Left forelimb (tissue), 1 donor: ENCODE measurements at regions not wholly inside any gene's neighbourhood (a gene's known extent, or its start where the extent isn't known, plus 50 kb on each side); places are given as distances from the start of the nearest gene placed in this dataset.

Experiments used
- DNase-seq: peaks from one replicate; pipeline ENCODE4 v3.0.0-alpha.2; 2018; ENCODE audit warnings: low spot score

DNA sequence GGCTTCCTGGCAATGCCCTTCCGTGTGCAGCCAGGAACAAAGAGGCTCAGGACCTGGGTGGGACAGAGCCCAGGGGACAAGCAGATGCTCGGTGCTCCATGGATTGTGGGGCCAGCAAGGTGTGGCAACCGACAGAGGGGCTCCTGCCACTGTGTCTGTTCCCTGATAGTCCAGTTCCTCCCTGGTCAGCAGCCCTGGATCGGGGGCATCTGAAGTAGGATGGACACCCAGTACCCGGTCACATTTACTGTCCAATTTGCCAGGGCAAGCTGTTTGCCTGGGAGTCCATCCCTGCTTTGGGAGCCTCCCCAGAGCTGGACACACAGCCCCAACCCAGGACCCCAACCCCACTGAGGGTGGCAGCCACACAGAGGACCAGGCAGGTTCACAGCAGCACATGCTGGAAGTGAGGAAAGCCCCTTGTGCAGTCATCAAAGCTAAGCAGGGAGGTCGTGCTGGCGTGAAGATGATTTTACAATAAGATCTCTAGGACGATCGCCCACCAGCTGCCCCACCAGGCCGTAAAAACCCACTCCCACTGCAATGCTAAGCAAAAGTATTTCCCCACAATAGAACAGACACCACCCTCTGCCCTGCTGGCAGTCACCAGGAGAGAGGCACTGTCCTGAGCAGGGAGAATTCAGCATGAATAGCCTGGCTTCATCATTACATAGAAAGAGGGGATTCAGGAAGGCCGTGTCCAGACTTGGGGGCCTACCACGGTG lies 141.7 kb downstream of the NDUFA10 start:
- peak; percentile 58 for DNase-seq

DNA sequence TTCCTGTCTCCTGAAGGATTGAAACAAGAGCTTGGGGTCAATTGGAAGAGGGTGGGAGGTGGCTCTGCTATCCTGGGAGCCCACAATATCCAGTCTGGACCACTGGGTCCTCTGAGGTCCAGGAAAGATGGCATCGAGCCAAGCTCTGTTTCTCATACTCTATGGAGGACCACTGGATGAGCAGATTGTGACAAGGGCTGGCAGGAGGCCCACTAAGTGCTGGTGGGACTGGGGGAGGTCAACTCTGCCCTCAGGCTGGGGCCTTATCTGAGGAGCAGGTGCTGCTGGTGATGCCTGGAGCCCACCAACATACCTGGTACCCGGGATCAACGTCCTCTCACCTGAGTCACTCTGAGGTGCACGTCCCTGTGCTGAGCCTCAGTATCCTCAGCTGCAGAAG lies 142.4 kb downstream of the NDUFA10 start:
- DNase-seq: no peak

DNA sequence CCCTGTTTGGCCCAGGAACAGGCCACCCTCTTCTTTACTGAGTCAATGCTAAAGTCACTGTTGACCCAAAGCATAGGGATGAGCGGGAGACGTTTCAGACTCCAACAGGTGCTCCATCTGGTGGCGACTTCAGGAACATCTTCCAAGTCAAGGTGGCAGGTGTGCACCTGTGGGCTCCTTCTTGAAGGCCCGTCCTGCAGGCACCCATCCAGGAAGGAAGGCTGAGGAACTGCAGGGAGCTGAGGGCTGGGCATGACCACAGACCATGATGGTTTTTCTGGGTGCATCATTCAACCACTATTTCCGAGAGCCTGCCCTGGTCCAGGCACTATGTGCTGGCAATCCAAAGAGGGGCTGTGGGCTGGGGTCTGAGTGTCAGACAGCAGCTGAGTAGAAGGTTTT lies 142.8 kb downstream of the NDUFA10 start:
- peak; percentile 66 for DNase-seq

DNA sequence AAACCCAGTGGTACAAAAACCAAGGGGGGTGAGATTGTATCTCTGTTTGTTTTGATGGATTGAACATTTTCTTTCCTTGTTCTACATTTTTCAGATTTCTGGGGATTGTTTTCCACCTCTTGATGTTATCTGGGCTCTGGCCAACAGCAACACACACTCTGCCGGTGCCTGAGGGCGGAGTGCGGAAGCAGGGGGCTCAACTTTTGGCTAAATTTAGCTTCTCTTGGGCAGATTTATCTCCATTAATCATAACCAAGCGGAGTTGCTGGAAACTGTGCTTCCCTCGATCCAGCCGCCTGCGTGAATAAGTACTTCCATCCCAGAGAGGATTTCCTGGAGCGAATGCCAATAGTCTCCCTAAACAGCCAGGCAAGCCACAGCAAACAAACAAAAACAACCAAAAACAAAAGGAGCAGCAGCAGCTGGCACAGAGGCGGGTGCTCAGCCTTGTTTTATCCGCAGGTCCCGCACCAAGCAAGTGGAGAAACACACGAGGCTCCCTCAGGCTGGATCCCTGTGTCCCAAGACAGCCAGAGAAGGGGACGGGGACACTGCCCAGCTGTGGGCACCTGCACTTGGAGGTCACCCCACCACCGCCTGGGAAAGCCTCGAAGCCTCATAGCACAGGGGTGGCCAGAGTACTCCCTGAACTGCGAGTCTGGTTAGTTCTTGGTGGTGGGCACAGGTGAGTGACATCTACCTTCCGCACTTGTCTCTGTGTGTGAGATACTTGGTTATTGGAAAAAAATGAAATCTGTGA lies 143.4 kb downstream of the NDUFA10 start:
- peak; percentile 65 for DNase-seq

DNA sequence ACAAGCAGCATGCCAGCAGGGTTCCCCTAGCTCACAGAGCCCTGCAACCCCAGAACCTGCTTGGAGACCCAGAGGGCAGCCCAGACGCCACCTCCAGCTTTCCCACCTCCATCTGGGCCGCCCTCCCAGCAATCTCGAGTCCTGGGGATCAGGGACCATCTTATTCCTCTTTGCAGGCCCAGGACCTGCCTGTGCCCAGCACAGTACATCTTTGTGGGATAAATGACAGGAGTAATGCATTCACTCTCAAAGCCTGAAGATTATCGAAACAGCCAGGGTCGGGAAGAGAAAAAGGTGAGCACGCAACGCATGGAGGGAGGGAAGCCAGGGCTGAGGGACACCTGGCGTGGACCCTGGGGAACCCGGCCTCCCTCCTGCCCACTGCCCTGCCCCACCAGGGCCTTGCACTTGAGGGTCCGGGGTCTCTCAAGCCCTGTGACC lies 144.1 kb downstream of the NDUFA10 start:
- DNase-seq: peak; percentile 42

DNA sequence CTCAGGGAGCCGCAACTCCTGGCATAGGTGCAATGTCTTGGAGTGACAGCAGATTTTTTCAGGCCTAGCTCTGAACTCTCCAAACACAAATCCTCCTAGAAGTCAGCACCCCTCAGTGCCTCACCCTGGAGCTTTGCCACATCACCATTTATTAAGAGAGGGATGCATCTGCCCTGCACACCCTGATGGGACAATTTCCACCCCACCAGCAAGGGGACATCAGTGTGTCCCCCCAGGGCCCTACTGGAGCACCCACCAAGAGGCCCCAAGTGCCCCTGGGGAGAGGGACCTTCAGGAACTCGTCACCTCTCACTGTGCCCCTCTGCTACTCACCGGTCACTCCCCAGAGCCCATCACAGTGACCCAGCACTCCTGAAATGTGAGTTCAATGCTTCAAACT lies 144.7 kb downstream of the NDUFA10 start:
- peak; percentile 30 for DNase-seq

DNA sequence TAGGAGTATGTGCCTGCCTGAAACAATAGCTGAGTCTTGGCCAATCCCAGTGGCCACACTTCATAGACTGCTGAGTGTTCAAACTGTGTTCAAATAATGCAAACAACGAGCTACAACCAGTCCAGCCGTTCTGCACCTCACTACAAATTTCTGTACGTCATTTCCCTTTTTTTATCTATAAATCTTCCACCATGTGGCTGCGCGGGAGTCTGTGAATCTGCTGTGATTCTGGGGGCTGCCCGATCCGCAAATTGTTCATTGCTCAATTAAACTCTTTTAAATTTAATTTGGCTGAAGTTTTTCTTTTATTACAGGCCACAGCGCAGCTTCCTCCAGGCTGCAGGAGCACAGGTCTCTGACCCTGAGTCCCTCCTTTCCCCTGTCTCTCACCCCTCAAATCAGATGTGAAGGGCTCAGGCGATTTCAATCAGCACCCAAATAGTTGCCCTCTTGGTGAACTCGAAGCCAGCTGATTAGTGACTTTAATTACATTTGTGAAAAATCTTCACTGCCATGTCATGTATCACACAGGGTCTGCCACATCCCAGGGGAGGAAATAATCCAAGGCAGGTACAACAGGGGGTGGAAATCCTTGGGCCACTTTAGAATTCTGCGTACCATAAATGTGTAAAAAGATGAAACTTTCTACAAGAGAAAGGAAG lies 145.6 kb downstream of the NDUFA10 start:
- peak; percentile 41 for DNase-seq

DNA sequence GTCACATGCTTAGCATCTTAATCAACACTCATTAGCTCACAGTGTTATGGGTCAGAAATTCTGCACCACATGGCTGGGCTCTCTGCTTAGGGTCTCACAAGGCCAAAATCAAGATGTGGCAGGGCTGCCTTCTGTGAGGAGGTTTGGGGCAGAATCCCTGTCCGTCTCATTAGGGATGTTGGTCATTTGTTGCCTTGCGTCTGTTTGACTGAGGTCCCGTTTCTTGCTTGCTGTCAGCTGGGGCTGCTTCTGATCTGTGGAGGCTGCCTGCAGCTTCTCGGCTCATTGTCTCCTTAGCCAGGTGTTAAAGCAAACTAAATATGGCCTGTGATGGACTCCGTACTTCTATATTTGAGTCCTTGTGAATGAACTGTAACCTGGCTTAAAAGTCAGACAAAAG lies 146.5 kb downstream of the NDUFA10 start:
- DNase-seq: peak; percentile 20

DNA sequence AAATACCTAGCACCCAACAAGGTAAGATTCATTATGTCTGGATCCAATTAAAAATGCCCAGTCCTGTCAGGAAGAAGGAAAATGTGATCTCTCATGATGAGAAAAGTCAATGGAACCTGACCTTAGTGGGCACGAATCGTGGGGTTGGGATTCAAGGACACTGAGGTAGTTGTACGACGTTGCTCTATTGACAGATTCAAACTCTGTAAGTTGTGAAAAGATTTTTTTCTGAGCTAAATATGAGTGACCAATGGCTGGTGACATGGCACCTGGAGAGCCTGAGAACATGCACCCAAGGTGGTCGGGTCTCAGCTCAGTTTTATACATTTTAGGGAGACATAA lies 148.2 kb downstream of the NDUFA10 start:
- no peak for DNase-seq

DNA sequence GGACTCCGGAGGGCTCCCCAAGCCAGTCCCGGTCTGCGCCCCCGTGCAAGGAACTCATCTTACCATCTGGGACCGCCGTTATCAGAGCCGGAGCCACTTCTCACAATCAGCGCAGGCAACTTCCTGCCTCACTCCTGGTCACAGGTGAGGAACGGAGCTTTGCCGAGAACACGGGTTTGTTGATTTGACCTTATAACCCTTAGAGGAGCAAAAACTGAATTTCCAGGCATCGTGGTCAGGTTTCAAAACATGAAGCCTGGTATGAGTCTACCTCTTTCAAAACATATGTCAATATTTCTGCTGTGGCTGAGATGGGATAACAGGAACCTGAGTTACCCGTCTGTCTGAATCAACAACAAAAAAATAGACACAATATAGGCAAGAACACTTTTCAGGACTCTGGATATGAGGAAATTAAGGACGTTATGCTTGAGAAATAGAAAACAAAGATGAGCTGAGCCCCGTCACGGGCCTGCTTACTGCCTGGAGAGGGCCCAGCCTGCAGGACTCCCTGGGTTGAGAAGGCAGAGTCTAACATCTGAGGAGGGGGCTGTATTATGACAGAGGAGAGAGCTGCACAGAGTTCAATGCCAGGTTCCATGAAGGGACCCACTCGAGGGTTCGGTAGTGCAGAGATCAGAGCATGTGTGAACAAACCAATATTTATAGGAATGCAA lies 148.7 kb downstream of the NDUFA10 start:
- DNase-seq: peak; percentile 12

DNA sequence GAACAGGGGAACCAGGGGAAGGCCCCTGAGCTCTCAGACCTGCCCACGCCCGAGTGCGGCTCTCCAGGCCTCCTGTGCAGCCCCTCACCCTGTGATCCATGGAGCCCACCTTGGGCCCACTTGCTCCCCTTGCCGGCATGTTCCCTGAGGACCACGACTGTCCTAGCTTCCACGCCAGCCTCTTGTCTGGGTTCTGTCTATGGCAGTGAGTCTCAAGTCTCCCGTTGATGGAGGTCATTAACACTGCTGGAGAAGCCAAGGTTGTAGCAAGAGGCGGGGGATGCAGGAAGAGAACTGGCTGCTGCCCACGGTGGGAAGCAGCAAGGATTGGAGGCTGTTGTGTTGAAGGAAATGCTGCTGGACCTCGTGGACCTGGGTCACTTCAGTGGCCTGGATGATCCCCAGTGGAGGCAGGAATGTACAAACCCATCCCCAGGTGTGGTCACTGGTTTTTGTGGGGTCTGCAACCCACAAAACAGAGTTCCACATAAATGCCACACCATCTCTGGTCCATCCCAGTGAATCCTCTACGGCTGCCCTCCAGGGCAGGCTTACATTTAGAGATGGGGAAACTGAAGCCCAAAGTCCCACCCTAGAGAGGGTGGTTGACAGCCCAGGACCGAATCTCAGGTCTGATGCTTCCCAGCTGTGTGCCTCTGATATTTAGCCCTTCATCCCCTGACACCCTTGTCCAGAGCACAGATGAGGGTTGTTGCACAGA lies 150.3 kb downstream of the NDUFA10 start:
- DNase-seq: no peak

DNA sequence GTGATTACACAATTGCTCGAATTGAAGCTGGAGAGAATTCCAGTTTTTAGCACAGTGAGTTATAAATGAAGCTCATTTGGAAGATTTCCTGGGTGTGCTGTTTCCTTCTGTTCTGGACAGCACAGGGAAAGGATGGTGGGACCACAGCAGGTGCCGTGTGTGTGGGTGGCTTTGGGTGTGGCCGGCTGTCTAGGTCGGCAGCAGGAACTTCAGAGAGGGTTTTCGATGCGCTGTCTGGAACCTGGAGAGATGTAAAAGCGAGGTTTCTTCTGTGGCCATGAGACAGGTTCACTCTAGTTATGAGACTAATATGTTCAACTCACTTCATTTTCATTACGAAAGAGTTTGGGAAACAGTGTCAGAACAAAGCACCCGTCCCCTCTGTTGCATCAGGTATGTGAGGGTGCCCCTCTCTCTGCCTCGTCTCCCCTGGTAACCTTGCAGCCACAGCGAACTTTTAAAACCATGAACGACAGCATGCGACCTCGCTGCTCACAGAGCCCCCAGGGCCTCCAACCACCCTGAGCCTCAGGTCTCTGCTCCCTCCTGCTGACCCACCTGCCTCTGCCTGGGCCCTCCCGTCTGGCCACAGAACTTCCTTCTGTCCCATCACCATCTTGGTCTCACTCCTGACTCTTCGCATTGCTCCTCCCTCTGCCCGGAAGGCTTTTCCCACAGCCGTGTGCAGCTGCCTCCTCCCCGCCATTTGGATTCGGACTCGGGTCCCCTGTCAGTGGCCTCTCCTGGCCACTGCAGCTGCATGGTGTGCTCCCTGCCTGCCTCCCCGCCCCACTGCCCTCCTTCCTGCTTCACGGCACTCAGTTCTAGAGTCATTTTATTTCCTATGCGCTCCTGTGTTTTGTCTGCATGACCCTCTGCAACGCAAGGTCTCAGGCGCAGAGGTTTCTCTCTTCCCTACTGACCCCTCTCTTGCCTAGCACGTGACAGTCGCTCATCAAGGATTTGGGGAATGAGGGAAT lies 151.2 kb downstream of the NDUFA10 start:
- no peak for DNase-seq

DNA sequence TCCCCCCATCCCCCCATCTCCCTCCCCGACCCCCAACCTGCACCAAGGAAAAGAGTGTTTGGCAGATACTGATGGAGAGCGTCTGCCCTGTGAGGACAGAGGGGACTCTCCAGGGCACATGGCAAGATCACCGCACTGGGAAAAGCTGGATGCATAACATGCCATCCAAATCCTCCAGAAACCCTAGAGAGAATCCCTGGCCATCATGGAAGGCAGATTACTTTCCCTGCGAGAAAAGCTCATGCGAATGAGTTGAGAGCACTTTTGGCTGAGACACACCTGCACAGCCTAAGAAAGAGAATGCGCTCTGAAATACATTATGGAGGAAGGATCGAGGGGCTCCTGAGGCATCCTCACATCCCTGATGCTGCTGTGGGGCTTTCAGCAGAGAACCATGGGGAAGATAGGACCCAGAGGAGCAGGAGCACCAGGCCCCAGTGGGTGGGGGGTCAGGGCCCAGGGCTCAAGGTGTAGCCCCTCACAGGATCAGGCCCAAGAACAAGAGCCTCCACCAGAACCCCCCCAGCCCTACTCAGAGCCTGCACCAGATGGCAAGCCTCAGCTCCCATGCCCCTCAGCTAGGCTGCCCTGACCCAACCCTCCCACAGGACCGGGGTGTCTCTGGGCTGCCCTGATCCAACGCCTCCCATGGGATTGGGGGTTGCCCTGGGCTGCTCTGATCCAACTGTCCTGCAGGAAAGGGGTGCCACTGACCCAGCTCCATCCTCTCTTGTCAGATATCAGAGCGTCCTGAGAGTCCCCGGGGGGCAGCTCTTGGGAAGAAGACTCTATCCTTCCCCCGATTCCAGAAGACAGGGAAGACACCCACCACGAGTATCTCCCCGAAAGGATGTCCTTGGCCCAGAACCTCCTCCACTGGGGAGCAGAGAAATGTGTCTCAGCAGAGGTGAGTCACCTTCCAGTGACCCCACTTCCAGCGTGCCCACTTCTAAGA lies 153.4 kb downstream of the NDUFA10 start:
- DNase-seq: no peak

DNA sequence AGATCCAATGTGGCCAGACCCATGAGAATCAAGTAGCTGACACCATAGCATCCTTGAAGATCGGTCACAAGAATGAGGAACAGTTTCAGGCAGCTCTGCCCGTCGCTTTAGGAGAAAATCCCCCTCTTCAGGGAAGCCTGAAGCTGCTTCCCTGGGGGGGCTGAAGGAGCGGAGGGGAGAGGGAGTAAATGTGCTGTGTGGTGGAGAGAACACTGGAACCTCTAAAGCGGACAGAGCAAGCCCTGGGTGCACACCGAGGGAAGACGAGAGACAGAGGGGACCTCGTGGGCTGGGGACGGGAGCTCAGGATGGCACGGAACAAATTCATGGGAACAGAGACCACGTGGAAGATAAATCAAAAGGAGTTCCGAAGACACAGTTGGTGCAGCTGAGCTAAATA lies 154.3 kb downstream of the NDUFA10 start:
- no peak for DNase-seq

DNA sequence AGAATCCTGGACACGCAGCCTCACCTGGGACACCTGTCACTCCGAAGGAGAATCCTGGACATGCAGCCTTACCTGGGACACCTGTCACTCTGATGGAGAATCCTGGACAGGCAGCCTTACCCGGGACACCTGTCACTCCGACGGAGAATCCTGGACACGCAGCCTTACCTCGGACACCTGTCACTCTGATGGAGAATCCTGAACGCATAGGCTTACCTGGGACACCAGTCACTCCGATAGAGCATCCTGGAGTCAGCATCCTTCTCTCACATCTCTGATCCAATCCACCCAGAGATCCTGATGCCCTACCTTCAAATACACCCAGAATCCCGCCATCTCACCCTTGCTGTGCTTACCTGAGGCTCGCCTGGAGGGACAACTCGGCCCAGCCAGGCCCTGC lies 154.9 kb downstream of the NDUFA10 start:
- DNase-seq: no peak

DNA sequence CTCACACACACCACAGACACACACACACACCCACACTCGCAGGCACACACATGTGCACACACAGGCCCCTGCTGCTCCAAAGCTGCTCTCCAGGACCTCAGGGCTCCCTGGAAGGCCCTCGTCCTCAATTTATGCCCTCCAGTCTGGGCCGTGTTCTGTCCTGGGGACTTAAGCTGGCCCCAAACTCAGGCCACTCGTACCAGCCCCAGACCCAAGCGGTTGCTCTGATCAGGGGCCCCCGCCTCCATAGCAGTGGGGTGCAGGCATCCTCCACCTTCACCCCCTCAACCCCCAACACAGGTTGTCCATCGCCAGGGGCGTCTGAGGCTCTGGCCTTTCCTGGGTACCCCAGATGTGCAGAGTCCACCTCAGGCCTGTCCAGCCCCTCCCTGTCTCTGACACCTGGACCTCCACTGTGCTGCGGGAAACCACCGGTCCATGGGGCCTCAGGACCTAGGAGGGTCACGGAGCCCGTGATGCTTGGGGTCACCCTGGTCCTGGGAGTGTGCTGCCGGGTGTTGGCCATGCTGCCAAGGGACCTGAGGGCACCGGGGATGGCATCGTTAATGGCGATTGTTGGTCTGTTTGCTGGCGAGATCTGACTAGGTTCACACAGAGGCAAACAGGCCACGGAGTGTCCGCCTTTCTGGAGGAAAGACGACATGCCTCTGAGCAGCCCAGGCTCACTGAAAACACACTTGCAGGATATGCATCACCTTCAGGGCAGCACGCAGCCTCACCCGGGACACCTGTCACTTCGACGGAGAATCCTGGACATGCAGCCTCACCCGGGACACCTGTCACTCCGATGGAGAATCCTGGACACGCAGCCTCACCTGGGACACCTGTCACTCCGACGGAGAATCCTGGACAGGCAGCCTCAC lies 155.6 kb downstream of the NDUFA10 start:
- no peak for DNase-seq

DNA sequence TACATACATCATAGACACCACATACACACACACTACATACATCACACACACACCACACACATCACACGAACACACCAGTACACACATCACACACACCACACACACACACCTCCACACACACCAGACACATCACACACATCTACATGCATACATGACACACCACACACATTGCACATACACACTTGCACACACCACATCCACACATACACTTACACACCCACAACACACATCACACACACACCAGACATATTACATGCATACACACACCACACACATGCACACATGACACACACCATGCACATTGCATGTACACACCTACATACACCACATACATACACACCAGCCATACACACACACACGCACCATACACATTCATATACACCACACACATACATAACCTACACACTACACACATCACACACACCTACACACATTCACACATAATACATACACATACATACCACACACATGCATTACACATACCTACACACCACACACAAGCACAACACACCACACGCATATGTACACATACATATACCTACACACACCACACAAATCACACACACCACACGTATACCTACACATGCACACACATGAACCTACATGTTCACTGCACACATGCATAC lies 156.5 kb downstream of the NDUFA10 start:
- DNase-seq: no peak

DNA sequence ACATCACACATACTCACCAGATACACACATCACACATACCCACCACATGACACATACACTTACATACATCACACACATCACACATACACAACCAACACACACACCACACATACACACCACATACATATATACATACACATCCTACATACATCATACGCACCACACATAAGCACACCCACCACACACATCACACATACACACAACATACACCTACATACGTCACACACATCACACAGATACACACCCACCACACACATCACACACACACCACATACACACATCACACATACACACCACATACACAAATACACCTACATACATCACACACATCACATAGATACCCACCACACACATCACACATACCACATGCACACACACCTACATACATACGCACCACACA lies 158.4 kb downstream of the NDUFA10 start:
- no peak for DNase-seq
